GM12875 (cell line): ENCODE measurements at regions not wholly inside any gene's neighbourhood (a gene's known extent, or its start where the extent isn't known, plus 50 kb on each side); places are given as distances from the start of the nearest gene placed in this dataset.

ENCODE experiments used
- H3K4me3 ChIP-seq: one replicate; pipeline ENCODE4 v1.5.1; 2011; ENCODE audit warnings: low read depth, low read length, control low read depth
- TF ChIP-seq, protein P1 (sequence below): IDR thresholded peaks from 2 replicates; pipeline ENCODE4 v1.5.1; 2011; ENCODE audit warnings: low read depth, mild to moderate bottlenecking, control low read depth, inconsistent platforms, low read length, moderate library complexity, borderline replicate concordance; ENCODE audit not compliant: insufficient read depth

DNA sequence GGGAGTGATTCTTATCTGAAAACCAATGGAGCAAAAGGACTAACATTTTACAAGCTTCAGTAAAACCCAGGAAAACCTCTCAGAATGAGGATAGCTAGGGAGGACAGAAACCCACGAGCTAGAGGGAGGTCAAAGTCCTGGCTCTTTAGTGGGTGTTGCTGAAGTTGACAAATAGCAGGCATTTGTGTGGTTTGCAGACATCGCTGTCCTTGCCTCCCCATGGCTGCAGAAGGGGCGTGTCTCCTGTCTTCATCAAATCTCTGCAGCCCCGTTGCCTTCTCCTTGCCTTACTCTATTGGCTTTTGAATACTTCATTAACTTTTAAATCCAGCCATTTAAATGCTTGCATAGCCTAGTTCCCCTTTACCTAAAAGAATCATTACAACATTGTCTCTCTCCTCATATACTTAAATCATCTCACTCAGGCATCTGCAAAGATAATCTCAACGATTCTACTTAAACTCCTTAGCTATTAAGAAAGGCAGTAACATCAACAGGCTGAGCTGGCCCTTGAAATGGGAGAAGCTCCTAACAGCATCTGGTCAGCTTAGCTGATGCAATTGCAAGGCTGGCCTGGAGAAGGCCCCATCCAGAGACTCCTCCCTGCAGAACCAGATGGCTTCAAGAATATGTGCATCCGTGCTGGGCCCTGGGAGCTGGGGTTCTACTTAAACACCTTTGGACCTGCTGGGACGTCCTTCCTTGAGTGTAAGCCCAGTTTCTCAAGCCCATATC is 152.8 kb upstream of the TAS2R1 start:
- no peak overlapping the region for H3K4me3 ChIP-seq
- TF ChIP-seq, protein P1, sequence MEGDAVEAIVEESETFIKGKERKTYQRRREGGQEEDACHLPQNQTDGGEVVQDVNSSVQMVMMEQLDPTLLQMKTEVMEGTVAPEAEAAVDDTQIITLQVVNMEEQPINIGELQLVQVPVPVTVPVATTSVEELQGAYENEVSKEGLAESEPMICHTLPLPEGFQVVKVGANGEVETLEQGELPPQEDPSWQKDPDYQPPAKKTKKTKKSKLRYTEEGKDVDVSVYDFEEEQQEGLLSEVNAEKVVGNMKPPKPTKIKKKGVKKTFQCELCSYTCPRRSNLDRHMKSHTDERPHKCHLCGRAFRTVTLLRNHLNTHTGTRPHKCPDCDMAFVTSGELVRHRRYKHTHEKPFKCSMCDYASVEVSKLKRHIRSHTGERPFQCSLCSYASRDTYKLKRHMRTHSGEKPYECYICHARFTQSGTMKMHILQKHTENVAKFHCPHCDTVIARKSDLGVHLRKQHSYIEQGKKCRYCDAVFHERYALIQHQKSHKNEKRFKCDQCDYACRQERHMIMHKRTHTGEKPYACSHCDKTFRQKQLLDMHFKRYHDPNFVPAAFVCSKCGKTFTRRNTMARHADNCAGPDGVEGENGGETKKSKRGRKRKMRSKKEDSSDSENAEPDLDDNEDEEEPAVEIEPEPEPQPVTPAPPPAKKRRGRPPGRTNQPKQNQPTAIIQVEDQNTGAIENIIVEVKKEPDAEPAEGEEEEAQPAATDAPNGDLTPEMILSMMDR = no peak

DNA sequence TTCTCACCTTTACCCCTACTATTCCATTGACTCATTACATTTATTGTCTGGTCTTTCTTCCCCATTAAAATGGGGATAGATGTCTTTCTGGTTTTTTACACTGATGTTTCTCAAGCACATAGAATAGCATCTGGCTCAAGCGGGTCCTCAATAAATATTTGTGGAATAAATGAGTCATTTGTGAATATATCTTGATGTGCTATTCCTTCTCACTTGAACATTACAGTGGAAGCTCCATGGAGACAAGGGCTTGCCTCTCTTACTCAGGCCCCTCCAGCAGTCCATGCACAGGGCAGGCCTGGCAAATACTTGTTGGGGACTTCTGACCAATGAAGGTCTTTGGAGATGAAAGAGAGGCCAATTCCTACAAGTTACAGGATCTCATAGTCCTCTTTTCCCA is 151.7 kb upstream of the TAS2R1 start:
- TF ChIP-seq, protein P1 = no peak

DNA sequence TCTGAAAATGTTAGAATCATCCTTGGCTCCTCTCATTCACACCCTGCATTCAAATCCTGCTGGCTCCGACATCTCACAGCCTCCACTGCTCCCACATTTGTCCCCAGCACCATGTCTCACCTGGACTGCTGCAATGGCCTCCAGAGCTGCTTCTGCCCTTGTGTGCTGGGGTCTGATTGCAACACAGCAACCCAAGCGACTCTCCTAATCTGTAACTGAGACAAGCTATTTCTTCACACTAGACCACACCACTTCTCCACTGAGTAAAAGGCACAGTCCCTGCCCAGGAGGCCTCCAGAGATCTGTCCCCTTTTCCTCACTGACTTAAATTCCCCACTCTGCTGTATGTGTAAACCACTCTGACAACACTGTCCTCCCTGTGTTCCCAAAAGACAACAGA is 151.1 kb upstream of the TAS2R1 start:
- TF ChIP-seq, protein P1 = no peak
- no peak overlapping the region for H3K4me3 ChIP-seq

More for the DNA sequence above, 151.7 kb upstream of the TAS2R1 start:
- no peak overlapping the region for H3K4me3 ChIP-seq

DNA sequence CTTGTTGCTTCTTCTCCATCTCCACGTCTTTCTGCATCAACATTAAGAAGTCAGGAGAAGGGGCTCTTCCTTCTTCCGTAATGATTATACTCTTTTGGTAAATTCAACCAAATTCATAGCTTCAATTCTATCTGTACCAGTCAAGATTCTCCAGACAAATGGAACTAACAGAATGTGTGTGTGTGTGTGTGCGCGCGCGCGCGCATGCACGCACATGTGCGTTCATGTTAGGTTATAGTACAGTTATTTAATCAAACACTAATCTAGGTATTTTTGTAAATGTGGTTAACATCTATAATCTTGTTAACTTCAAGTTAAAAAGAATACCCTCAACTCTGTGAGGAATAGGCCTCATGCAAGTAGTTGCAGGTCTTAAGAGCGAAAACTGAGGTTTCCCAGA is 150.3 kb upstream of the TAS2R1 start:
- TF ChIP-seq, protein P1 = no peak
- no peak overlapping the region for H3K4me3 ChIP-seq

DNA sequence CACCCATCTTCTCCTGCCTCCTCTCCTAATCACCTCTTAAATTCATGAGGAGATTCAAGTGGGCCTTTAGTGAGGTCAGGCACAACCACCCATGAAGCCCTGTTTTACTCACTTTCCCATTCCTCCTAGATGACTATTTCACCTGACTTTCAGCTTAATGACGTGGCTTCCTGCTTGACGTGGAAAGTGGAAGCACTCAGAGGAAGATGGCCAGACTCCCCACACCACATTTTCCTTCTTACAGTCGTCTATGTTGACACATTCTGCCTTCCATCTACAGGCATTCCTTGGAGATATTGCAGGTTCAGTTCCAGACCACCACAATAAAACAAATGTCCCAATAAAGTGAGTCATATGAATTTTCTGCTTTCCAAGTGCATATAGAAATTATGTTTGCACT is 146.4 kb upstream of the TAS2R1 start:
- TF ChIP-seq, protein P1 = no peak
- H3K4me3 ChIP-seq = no peak overlapping the region

DNA sequence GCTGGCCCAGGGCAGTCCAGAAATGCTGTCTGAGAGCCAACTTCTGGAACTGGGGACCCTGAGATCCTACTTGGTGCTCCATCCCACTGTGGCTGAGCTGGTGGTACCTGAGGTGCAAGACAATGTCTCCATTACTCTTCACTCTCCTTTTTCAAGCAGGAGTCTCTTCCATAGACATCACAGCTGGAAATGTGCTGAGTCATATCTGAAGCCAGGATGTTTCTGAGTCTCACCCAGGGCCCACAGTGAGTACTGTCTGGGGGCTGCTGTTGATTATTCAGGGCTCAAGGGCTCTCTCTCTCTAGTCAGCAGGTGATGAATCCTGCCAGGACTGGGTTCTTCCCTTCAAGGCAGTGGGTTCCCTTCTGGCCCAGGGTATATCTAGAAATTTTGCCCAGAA is 145.2 kb upstream of the TAS2R1 start:
- TF ChIP-seq, protein P1 = no peak
- no peak overlapping the region for H3K4me3 ChIP-seq

DNA sequence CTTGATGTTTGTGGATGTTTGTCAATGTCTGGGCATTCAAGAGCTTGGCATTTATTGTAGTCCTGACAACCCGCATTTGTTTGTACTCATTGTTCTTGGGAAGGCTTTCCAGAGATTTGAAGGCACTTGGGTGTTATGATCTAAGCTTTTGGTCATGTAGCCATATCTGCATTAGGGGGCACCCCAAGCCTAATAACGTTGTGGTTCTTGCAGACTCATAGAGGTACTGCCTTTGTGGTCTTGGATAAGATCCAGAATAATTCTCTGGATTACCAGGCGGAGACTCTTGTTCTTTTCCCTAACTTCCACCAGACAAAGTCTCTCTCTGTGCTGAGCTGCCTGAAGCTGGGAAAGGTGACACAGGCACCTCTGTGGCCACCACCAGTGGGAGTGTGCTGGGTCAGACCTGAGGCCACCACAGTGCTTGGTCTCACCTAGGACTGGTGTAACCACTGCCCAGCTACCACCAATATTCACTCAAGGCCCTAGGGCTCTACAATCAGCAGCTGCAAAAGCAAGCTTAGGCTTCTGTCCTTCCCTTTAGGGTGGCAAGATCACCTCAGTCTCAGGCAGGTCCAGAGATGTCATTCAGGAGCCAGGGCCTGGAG is 144.4 kb upstream of the TAS2R1 start:
- TF ChIP-seq, protein P1 = no peak
- no peak overlapping the region for H3K4me3 ChIP-seq
